ENCODE measurements at regions not wholly inside any gene's neighbourhood (a gene's known extent, or its start where the extent isn't known, plus 50 kb on each side); places are given as distances from the start of the nearest gene placed in this dataset.

- TF ChIP-seq CTCF (IDR thresholded peaks at IDR 0.05), result no peak
- TF ChIP-seq POLR2A (IDR thresholded peaks at IDR 0.05), result no peak
- TF ChIP-seq POLR2AphosphoS5 (IDR thresholded peaks at IDR 0.05), result no peak
Measured at GRCh38 chr15:37682304-37682703, 252.1 kb upstream of the TMCO5A start.

Measured in prostate gland (tissue), 2 donors.